Body of pancreas (tissue), 4 donors: ENCODE measurements at regions not wholly inside any gene's neighbourhood (a gene's known extent, or its start where the extent isn't known, plus 50 kb on each side); places are given as distances from the start of the nearest gene placed in this dataset.

Source experiments
- ATAC-seq: fragments of 150-250 bp; one replicate; pipeline ENCODE4 v1.9.1; 2016
- DNase-seq, 4 donors: peaks; one replicate each; pipeline ENCODE4 v3.0.0-alpha.2; 2019
- H3K27ac ChIP-seq, 4 donors: fragments of 200-600 bp; sonication (generic); 1 replicate in 3 of 4; 2 replicates in 1 of 4; pipeline versions ENCODE4 v1.5.1 to v1.6.1; 2016 to 2019; ENCODE audit warnings: mild to moderate bottlenecking in 1 of 4, mixed read lengths in 1 of 4, moderate library complexity in 1 of 4
- H3K27me3 ChIP-seq, 2 donors: fragments of 200-600 bp; sonication (generic); one replicate each; pipeline ENCODE4 v1.6.0; 2016; ENCODE audit warnings: mild to moderate bottlenecking in 1 of 2
- H3K36me3 ChIP-seq, 2 donors: fragments of 200-600 bp; sonication (generic); replicated peaks in 1 of 2; 2 replicates each; pipeline ENCODE4 v1.5.1; 2016; ENCODE audit warnings: low read depth in 2 of 2; ENCODE audit not compliant: insufficient read depth in 1 of 2
- H3K4me1 ChIP-seq: fragments of 200-600 bp; sonication (generic); one replicate; pipeline ENCODE4 v1.6.0; 2016
- H3K4me3 ChIP-seq, 2 donors: fragments of 200-600 bp; sonication (generic); 1 replicate in 1 of 2; 2 replicates in 1 of 2; pipeline ENCODE4 v1.5.1; 2016 to 2019
- H3K9me3 ChIP-seq, 3 donors: fragments of 200-600 bp; sonication (generic); 1 replicate in 2 of 3; 2 replicates in 1 of 3; pipeline ENCODE4 v1.5.1; 2016
- POLR2A ChIP-seq, 3 donors: fragments of 450-650 bp; IDR thresholded peaks; one replicate each; pipeline ENCODE4 v1.6.1; 2016; ENCODE audit warnings: antibody characterized with exemption in 3 of 3, mild to moderate bottlenecking in 2 of 3
- WGBS, 2 donors: methylation state at CpG; one replicate each; pipeline ENCODE4 v1.1.5; 2017; 5-methylcytosine and 5-hydroxymethylcytosine counted together
- intact Hi-C: fragments of 100-400 bp; cut with DNase I; formaldehyde crosslinking; loops from one replicate; pipeline ENCODE4 v1.15.1; 2023
- TF ChIP-seq, protein P1 (sequence below), 7 experiments: fragments of 450-650 bp in 4 of 7; fragments of 200-600 bp in 3 of 7; sonication (generic) in 3 of 7; IDR thresholded peaks; one replicate each; pipeline ENCODE4 v1.5.1; 2016 to 2019; ENCODE audit warnings: antibody characterized with exemption in 7 of 7

DNA sequence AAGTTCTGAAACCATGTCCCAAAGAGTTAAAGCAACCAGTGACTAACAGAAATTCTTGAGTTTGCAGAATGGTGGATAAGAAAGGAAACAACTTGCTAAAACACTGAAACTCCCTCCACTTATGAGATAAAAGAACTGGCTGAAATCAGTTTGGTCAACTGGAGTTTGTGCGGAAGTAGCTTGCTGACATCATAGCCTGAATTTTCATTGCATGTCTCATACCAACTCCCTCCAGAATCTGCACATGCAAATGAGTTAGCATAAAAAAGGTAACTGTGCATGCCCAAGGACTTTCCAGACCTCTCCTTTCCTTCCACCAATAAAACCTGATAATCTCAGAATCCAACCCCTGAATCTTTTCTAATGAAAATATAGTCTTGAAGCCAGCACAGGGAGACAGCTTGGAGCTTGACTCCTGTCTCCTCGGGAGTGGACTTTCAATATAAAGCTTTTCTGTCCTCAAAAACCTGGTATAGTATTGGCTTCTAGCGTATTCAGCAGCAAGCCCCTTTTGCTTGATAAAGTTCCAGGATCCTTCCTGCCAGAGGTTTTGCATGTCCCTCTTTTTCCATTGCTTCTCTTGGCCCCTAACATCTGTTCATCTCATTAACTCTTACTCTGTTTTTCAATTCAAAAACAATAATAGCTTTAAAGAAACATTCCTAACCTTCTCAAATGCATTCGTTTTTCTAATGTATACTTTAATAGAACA lies 785.8 kb upstream of the ADGRL4 start:
- 24 to 31% methylated on average over 4 of the region's 4 CpGs for WGBS, 2 donors
- H3K4me3 ChIP-seq, result no peak overlapping the region
- H3K9me3 ChIP-seq, result no peaks in the 10 kb centered on the region
- H3K27me3 ChIP-seq, result no peaks in the 10 kb centered on the region
- TF ChIP-seq POLR2A (IDR thresholded peaks at IDR 0.05), result no peak
- TF ChIP-seq, protein P1, sequence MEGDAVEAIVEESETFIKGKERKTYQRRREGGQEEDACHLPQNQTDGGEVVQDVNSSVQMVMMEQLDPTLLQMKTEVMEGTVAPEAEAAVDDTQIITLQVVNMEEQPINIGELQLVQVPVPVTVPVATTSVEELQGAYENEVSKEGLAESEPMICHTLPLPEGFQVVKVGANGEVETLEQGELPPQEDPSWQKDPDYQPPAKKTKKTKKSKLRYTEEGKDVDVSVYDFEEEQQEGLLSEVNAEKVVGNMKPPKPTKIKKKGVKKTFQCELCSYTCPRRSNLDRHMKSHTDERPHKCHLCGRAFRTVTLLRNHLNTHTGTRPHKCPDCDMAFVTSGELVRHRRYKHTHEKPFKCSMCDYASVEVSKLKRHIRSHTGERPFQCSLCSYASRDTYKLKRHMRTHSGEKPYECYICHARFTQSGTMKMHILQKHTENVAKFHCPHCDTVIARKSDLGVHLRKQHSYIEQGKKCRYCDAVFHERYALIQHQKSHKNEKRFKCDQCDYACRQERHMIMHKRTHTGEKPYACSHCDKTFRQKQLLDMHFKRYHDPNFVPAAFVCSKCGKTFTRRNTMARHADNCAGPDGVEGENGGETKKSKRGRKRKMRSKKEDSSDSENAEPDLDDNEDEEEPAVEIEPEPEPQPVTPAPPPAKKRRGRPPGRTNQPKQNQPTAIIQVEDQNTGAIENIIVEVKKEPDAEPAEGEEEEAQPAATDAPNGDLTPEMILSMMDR (IDR thresholded peaks at IDR 0.05), result no peak
- H3K27ac ChIP-seq, result peak overlapping the region in 3 of 4 donors; percentile 17 to 60 (median 42)
- DNase-seq (peak in 1 of 4 donors; percentile 23), ATAC-seq (peak; percentile 87)
- peaks cover 23% of the 10 kb centered on the region for H3K4me1 ChIP-seq
- H3K36me3 ChIP-seq, result no peaks in the 10 kb centered on the region
- intact Hi-C loops, result no loop called here

DNA sequence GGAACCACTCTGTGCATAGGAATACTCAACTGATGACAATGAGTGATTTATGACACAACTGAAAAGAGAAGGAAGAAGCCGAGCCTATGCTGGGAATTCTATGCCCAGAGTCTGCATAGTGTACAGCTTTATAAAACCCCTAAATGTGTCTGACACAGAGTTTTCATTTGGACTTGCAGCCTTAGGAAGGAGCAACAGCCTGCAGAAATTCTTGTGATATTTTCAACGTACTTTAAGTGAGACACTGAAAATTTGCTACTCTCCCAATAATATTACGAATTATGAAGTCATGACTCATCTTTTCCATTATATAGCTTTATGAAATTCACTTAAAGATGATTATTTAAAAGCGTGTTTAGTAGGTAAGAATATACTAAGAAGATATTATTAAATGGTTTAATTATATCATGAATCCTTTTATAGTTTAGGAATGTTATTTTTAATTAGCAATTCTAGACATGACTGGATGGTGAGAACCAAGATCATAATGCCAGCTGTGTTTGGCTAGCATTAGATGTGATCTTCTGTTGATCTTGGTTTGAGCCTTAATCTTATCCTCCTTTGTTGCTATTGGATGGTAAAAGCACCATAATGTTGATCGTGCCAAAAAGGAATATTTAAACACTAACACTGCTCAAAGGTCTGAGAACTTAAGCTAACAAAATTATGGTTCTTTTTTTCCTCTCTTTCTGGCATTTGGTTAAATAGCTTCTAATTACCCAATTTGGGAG lies 785.1 kb upstream of the ADGRL4 start:
- peak; percentile 75 for ATAC-seq
- 30 to 36% methylated on average over 5 of the region's 5 CpGs for WGBS, 2 donors
- TF ChIP-seq, protein P1 (IDR thresholded peaks at IDR 0.05), result no peak
- TF ChIP-seq POLR2A (IDR thresholded peaks at IDR 0.05), result no peak
- Histone ChIP-seq H3K4me1 (peaks cover 23% of the 10 kb centered on the region), H3K36me3 (no peaks in the 10 kb centered on the region), H3K27ac (peak overlapping the region in 2 of 4 donors; percentile 42 to 60), H3K9me3 (no peaks in the 10 kb centered on the region), H3K27me3 (no peaks in the 10 kb centered on the region), H3K4me3 (no peak overlapping the region)
- no peak for DNase-seq
- intact Hi-C loops, result no loop called here

DNA sequence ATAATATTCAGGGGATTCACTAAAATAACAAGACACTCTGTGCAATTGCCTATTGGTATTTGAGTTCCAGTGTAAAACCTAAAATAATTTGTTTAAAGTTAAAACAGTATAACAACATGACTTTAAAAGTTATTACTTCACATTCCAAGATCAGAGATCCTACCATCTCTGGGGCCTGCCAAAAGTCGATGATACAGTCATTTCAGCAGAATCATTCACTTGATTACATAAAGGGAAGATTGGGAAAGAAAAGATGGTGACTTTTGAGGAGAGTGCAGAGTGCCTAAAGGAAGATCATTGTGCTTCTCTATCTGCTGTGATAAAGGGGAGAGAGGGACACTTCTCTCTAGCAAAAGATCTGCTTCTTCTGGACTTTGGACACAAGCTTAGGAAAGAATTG lies 784.4 kb upstream of the ADGRL4 start:
- DNase-seq (no peak), ATAC-seq (no peak)
- TF ChIP-seq POLR2A (IDR thresholded peaks at IDR 0.05), result no peak
- TF ChIP-seq, protein P1 (IDR thresholded peaks at IDR 0.05), result no peak
- H3K4me3 ChIP-seq, result no peak overlapping the region
- intact Hi-C loops, result no loop called here
- H3K27me3 ChIP-seq, result no peaks in the 10 kb centered on the region
- H3K9me3 ChIP-seq, result no peaks in the 10 kb centered on the region
- peaks cover 29% of the 10 kb centered on the region for H3K4me1 ChIP-seq
- WGBS, 2 donors, result 27 to 37% methylated on average over 1 of the region's 1 CpG
- H3K36me3 ChIP-seq, result no peaks in the 10 kb centered on the region
- H3K27ac ChIP-seq, result peak overlapping the region in 1 of 4 donors; percentile 0

DNA sequence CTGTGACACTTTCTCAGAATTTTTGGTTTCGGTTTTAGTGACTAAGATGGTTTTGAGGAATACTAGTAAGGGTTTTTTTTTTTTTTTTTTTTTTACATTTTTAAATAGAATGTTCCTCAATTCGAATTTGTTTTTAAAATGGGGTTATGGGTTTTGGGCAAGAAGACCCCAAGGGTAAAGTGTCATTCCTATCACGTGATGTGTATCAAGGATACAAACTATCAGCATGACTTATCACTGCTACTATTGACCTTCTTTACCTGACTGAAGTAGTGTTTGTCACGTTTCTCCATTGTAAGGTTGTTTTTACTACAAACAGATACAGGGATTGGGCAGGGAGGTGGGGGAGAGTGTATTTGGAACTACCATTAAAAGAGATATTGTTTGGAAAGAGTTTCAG lies 781.1 kb upstream of the ADGRL4 start:
- Histone ChIP-seq H3K4me1 (peaks cover 35% of the 10 kb centered on the region), H3K9me3 (no peaks in the 10 kb centered on the region), H3K36me3 (no peaks in the 10 kb centered on the region), H3K27ac (no peak overlapping the region), H3K4me3 (no peak overlapping the region), H3K27me3 (no peaks in the 10 kb centered on the region)
- intact Hi-C loops, result no loop called here
- TF ChIP-seq POLR2A (IDR thresholded peaks at IDR 0.05), result no peak
- TF ChIP-seq, protein P1 (IDR thresholded peaks at IDR 0.05), result no peak
- WGBS, 2 donors, result 60 to 62% methylated on average over 4 of the region's 4 CpGs
- no peak for ATAC-seq
- DNase-seq, result no peak
